NCI-H510A treated with DMSO at 0.1 percent for 48 hours (cell line): ENCODE measurements at regions not wholly inside any gene's neighbourhood (a gene's known extent, or its start where the extent isn't known, plus 50 kb on each side); places are given as distances from the start of the nearest gene placed in this dataset.
A peak's percentile ranks its signal among the peaks of the same experiment; 100 is the strongest.
"Not testable (repeated sequence)": the region's sequence is repeated elsewhere in the genome, so short reads cannot be mapped to it uniquely, and the experiment has no call there.

ENCODE experiments used
- DNase-seq: peaks from one replicate; lab custom pipeline; 2025; lab: John Stamatoyannopoulos, UW

DNA sequence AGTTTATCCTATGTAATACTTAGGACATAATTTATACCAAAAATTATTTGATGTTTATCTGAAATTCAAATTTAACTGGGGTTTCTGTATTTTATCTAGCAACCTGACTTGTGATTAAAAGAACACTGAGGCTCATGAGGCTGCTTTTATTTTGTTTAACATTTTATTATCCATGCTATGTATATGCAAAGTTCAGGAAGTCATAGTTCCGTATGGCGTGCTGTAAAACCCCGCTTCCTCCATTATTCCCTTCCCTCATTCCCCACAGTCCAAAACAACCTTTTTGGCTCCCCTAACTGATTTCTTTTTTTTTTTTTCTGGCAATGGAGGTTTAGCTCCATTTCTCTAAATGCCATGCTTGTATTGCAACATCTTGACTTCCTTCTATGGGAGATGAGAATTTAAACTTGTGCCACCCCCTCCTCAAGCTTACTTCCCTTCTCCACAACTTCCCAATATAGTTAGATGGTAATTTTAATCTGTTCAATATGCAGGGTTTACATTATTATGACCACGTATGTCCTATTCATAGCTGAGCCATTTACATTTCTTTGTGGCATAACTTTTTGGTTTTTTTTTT, 138.0 kb upstream of the DNAH14 start:
- no peak for DNase-seq

DNA sequence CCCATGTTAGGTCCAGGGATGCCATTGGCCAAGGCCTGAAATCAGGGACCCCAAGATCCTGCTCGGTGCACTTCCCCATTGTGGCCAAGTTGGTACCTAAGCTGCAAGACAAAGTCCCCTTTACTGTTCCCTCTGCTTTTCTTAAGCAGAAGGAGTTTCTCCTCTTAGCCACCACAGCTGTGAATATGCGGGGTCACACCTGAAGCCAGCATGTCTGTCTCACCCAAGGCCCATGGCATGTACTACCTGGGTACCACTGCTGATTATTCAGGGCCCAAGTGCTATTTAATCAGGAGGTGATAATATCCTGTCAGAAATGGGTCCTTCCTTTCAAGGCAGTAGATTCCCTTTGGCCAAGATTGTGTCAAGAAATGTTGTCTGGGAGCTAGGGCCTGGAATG, 133.9 kb upstream of the DNAH14 start:
- no peak for DNase-seq

DNA sequence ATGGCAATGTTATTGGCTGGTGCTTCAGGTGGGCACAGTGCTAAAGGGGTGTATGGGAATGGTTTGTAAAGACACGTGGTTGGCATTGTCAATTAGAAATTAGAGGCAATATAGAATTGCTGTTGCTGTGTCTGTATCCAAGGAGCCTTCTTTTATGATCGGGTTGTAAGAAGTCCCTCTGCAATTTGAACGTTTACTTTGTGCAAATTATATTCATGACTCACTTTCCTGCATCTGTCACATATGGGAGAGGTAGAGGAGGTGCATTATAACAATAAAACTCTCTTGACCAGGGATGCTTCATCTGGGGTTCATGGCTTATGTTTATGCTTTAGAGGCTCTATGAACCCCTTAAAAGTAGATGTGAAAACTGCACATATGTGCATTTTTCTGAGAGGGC, 130.4 kb upstream of the DNAH14 start:
- DNase-seq: no peak

DNA sequence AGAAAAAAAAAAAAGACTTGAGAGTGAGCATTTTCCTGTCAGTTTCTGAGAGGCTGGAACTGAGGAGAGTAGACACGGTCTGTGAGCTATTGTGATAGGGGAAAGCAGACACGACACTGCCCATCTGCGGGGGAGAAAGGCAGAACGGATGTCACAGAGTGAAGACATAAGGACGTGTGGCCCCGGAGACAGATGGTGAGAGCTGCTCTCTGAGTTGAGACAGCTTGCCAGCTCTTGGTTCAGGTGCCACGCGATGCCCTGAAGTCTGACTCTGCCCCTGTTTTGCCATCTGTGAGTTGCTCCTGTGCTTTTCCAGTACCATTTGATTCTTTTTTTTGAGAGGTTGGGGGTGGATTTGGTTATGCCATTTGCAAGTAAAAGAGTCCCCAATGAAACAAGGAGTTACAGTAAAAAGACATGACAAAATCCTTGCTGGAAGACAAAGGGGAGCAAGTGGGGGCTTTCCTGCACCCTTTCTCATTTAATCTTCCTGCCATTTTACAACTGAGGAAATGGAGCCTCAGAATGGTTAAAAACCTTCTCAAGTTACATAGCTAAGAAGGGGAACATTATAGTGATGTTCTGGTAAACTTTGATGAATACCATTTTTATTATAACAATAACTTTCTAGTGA, 128.9 kb upstream of the DNAH14 start:
- DNase-seq: no peak

DNA sequence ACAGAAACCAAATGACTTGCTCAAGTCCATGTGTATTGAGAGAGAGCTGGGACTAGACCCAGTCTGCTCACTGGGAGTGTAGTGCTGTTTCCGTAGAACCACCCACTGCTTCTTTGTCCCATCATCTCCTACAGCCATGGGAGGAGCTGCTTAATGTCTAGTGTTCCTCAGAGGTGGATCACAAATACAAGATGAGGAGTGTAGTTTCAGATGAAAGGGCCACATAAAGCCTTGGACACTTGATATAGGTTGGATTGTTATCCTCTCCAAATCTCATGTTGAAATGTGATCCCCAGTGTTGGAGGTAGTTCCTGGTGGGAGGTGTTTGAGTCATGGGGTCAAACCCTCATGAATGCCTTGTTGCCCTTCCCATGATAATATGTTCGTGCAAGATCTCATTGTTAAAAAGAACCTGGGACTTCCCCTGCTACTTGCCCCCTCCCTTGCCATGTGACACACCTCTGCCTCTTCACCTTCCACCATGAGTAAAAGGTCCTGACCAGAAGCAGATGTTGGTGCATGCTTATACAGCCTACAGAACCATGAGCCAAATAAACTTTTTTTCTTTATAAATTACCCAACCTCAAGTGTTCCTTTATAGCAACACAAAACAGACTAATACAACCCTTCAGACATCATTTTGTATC, 127.5 kb upstream of the DNAH14 start:
- no peak for DNase-seq

DNA sequence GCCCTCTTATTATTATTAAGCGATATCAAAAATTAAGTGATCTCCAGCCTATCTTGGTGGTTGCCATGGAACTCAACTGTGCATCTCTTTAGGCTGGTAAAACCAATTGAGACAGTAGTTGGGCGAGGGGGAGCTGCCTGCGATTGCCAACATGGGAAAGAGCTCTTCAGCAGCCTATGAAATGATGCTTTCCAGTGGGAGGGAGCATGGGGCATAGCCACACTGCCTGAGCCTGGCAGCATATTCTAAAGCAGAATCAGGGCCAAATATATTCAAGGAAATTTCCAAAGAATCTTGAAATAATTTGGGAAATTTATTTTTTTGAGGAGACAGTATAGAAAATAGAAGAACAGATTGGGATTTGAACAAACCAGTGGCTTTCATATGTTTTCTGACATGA, 126.9 kb upstream of the DNAH14 start:
- DNase-seq: no peak

DNA sequence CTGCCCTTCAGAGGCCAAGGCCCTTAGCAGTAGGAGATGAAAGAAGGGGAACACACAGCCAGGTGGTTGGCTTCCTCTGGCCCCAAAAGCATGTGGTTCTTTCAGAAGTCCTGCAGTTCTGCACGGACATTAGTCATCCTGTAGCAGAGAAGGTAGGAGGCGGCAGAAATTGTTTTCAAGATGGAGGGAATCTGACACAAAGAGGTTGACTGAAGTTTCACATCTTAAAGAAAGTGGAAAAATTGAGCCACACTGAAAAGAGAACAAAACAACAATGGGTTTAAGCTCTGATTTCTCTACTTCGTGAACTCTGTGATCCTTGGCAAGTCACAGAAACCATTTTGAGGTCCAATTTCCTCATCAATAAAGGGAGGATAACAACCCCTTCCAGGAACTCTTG, 125.3 kb upstream of the DNAH14 start:
- no peak for DNase-seq

DNA sequence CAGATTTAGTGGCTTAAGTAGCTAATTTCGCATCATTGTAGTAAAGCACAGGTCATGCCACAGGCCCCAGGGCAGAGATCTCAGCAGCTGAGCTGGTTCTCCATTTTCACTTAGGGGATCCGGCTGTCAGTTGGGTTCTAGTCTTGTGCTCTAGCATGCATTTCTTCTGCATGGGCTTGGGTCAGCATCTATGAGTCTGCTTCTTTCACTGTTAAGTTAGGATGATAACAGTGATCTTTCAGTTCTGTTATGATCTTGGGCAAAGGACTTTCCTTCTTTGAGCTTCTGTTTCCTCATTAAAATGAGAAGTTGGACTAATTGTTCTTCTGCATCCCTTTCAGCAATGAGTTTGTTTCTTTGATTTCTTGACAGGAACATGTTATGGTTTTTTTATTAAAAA, 123.6 kb upstream of the DNAH14 start:
- DNase-seq: no peak

DNA sequence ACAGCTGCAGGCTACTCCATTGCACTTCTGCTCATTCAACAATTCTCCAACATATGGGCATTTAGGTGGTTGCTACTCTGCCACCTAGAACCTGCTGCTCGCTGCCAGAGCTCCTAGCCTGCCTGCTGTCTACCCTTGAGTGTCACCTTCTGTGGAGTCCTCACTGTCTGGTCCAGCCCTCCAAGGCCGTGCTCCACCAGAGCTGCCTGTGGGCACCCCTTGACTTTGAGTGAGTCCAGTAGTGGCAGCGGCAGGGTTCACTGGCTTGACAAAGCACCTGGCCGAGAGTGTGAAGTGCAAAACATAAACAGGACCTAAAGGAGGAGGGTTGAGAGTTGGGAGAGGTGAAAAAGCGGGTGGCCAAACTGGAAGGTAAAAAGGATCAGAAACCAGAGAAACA, 120.3 kb upstream of the DNAH14 start:
- DNase-seq: no peak

DNA sequence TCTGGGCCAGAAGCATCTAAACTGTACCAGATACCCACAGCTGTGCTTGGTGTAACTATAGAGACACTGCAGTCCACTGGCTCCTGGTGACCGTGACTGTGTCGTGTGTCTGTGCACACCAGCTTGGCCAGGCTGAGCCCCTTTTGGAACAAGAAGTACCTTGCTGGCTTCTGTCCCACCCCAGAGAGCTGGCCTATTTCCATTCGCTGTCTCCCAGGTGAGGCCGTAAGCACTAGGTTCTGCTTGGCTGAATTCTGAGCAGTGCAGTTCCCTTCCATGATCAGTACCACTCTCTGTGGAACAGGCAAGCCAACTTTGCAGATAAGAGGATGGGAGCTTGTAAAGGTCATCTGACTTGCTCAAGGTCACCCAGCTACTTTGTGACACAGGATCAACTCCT, 119.9 kb upstream of the DNAH14 start:
- no peak for DNase-seq

DNA sequence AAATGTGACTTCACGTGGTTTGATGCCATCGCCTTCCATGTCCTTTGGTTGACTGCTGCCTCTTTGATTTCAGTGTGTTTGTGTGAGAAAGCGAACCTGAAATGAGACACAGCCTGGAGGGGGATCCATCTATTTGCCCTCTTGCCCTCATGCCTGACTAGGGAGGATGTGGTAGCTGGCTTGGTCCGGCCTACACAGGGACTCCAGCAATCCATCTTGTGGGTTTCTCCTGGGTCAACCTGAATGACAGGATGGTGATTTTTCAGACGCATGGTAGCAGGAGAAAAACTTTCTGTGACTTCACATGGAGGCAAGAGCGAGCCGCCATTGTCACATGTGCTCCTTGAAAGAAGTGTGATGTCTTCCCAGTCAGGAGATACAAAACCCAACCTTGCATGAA, 117.9 kb upstream of the DNAH14 start:
- no peak for DNase-seq

DNA sequence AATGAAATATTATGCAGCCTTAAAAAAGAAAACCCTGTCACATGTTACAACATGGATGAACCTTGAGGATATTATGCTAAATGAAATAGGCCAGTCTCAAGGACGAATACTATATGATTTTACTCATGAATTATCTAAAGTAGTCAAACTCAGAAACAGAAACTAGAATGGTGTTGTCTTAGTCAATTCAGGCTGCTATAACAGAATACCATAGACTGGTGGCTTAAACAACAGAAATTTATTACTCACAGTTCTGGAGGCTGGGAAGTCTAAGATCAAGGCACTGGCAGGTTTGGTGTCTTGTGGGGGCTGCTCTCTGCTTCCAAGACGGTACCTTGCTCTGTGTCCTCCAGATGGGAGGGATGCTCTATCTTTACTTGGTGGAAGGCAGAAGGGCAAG, 113.8 kb upstream of the DNAH14 start:
- DNase-seq: no peak

DNA sequence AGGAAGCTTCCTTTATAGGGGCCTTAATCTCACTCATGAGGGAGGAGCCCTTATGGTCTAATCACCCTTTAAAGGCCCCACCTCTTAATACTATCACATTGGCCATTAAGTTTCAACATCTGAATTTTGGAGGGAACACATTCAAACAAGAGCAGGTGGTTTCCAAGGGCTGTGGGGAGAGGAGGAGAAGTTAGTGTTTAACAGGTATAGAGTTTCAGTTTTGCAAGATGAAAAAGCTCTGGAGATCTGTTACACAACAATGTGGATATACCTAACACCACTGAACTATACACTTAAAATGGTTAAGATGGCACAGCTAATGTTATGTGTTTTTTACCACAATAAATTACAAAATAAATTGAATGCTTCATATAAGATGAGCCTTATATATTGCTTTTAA, 113.4 kb upstream of the DNAH14 start:
- peak; percentile 32 for DNase-seq

DNA sequence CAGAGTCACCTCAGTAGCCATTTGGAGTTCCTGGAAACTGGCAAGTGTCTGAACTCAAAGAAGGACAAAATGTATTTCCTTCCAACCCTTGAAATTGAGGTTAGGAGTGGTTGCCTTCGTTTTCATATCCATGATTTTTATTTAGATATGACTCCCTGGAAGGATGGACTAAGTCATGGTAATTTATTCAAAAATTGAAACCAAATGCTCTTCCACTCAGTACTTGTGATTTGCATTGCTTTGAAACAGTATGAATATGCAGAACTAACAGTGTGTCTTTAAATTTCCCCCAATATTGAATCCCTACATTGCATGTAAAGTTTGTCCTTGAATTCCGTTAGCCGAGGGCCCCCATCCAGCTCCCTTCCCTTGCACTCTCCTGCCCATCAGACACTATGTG, 112.1 kb upstream of the DNAH14 start:
- no peak for DNase-seq

DNA sequence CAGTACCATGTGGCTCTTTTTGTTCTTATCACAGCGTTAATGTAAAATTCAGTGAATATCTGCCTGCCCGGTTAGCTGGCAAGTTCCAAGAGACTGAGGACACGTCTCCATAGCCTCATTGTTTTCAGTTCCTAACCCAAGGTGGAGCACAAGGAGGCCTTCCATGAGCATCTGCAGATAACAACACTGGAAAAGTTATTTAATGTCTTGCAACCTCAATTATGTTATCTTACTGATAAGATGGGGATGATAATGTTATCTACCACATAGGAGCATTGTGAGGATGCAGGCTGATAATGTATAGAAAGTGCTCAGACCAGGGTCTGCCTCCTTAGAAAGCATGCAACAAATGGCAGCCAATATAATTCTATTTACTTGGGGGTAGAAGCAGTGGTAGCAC, 109.6 kb upstream of the DNAH14 start:
- DNase-seq: no peak

DNA sequence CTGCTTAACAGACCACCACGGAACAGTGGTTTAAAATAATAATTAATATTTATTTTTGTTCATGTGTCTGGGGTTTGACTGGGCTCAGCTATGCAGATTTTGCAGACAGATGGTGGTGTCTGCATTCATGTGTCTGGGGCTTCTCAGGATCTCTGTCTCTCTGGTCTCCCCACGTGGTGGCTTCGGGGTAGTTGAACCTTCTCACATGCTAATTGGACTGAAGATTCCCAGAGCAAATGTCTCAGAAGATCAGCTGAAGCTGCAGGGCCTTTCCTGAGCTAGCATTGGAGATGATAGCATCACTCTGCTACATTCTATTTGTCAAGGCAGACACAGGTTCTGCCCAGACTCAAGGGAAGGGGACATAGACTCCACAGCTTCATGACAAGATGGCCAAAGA, 109.1 kb upstream of the DNAH14 start:
- no peak for DNase-seq

DNA sequence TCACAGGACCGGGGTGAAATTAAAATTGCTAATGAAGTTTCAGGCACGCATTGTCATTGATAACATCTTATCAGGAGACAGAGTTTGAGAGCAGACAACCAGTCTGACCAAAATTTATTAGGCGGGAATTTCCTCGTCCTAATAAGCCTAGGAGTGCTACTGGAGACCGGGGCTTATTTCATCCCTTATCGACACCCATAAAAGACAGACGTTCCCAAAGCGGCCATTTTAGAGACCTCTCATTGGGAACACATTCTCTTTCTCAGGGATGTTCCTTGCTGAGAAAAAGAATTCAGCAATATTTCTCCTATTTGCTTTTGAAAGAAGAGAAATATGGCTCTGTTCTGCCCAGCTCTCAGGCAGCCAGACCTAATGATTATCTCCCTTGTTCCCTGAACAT, 107.7 kb upstream of the DNAH14 start:
- DNase-seq: not testable (repeated sequence)

DNA sequence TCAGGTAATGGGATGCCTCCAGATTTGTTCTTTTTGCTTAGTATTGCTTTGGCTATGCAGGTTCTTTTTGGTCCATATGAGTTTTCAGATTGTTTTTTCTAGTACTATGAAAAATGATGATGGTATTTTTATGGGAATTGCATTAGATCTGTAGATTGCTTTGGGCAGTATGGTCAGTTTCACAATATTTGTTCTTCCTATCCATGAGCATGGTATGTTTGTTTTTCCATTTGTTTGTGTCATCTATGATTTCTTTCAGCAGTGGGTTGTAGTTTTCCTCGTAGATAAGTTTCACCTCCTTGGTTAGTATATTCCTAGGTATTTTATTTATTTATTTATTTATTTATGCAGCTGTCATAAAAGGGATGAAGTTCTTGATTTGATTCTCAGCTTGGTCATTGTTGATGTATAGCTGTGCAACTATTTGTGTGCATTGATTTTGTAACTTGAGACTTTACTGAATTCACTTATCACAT, 103.9 kb upstream of the DNAH14 start:
- DNase-seq: no peak

DNA sequence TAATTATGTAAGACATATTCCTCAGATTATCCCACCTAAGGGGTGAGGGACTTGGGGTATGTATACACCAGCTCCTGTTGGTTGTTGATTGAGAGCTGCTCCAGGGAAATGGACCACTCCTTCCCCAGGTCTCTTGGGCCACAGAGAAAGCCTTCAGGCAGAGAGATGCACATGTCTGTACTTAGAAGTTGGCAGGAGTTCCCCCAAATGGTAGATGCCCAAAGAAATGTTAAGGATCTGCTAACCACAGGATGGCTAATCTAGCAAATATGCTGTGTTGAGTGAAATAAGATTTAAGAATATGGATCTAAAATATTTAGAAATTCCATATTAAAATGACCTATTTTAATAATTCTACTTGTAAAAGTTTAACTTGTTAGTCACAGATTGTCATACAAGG, 100.8 kb upstream of the DNAH14 start:
- DNase-seq: no peak

DNA sequence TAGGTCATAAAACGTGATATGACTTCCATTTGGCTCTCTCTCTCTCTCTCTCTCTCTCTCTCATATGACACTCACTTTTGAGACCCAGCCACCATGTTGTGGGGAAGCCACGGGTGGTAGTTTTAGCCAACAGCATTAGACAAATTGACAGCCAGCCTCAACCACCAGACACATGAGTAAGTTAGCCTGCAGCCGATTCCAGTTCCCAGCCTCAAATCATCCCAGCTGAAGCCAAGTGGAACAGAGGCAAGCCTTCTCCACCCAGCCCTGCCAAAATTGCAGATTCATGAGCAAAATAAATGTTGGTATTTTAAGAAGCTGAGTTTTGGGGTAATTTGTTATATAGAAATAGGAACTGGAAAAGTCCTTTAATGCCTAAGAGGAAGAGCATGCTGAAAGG, 98.0 kb upstream of the DNAH14 start:
- DNase-seq: no peak

DNA sequence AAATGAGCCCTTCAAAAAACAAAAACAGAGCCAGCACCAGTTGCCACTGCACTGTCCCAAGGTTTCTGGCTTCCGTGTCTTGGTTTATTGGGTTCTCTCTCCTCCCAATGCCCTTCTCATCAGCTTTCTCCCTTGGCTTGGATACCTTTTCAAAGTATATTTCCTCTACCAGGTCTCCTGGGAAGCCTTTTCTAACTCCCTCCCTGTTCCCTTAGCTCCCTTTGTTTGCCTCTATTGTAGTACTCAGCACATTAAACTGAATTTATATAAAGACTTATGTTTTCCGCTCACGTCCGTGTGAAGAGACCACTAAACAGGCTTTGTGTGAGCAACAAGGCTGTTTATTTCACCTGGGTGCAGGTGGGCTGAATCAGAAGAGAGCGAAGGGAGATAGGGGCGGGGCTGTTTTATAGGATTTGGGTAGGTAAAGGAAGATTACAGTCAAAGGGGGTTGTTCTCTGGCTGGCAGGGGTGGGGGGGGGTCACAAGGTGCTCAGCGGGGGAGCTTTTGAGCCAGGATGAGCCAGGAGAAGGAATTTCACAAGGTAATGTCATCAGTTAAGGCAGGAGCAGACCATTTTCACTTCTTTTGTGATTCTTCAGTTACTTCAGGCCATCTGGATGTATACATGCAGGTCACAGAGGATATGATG, 89.7 kb upstream of the DNAH14 start:
- DNase-seq: not testable (repeated sequence)

DNA sequence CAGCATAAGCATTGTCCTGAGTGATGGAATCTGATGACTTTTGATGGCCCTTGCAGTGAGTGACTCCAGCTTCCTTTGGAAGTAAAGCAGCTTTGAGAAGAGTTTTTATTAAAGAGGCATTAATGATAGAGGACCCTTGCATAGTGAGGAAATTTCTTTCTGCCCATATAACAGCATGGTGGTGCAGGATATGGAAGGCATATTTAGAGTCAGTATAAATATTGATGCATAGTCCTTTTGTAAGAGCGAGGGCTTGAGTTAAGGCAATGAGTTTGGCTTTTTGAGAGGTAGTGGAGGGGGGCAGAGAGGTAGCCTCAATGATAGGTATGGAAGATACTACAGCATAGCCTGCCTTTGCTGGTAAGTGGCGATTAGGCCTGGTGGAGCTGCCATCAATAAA, 87.7 kb upstream of the DNAH14 start:
- DNase-seq: not testable (repeated sequence)
